IMR-90 (cell line): ENCODE measurements at regions not wholly inside any gene's neighbourhood (a gene's known extent, or its start where the extent isn't known, plus 50 kb on each side); places are given as distances from the start of the nearest gene placed in this dataset.

ENCODE experiments used
- ATAC-seq: fragments of 200-7000 bp; cut with Tn5 transposase; 2 replicates; pipeline ENCODE4 v1.9.1; 2020; ENCODE audit warnings: low read depth, mild to moderate bottlenecking, moderate library complexity
- BruUV-seq: library from RNA; stranded (reverse); fragments of 400-500 nt; replicated peaks from 2 replicates; lab custom pipeline; 2021; lab: Mats Ljungman, UMichigan
- CTCF ChIA-PET: fragments of 300-600 bp; formaldehyde crosslinking; extraction: SDS; loops from one replicate; lab custom pipeline; 2021; ENCODE audit warnings: antibody characterized with exemption; lab: Yijun Ruan, JAX
- POLR2A ChIA-PET: fragments of 300-600 bp; sonication (Branson Sonifier 250); formaldehyde crosslinking; loops from one replicate; lab custom pipeline; 2022; ENCODE audit warnings: antibody characterized with exemption; ENCODE audit not compliant: unreplicated experiment; lab: Charles Lee
- DNase-seq: peaks from one replicate; pipeline ENCODE4 v3.0.0; 2013
- H2AFZ ChIP-seq: replicated peaks from 2 replicates; pipeline ENCODE3; 2013; ENCODE audit warnings: low read length, mild to moderate bottlenecking; ENCODE audit not compliant: poor library complexity
- H2AK5ac ChIP-seq: 2 replicates; pipeline ENCODE4 v1.6.1; 2013; ENCODE audit warnings: low read depth, low read length, inconsistent platforms
- H2AK9ac ChIP-seq: replicated peaks from 2 replicates; pipeline ENCODE3; 2013; ENCODE audit warnings: mild to moderate bottlenecking, low read depth, low read length, moderate library complexity; ENCODE audit not compliant: poor library complexity
- H2BK120ac ChIP-seq: 2 replicates; pipeline ENCODE4 v1.6.1; 2013; ENCODE audit warnings: low read depth, low read length, inconsistent platforms
- H2BK15ac ChIP-seq: 3 replicates; pipeline ENCODE4 v1.6.1; 2013; ENCODE audit warnings: low read depth, low read length, inconsistent platforms
- H2BK20ac ChIP-seq: 2 replicates; pipeline ENCODE4 v1.6.1; 2013; ENCODE audit warnings: low read depth, mild to moderate bottlenecking, inconsistent platforms, low read length, moderate library complexity
- H2BK5ac ChIP-seq: 2 replicates; pipeline ENCODE4 v1.6.1; 2013; ENCODE audit warnings: mild to moderate bottlenecking, low read depth, low read length, inconsistent platforms; ENCODE audit not compliant: poor library complexity, severe bottlenecking
- H3K14ac ChIP-seq: replicated peaks from 2 replicates; pipeline ENCODE4 v1.6.1; 2013; ENCODE audit warnings: low read depth, low read length, inconsistent platforms
- H3K18ac ChIP-seq: 2 replicates; pipeline ENCODE4 v1.6.1; 2013; ENCODE audit warnings: low read depth, low read length, control low read depth
- H3K23ac ChIP-seq: 2 replicates; pipeline ENCODE4 v1.6.1; 2013; ENCODE audit warnings: low read depth, low read length, inconsistent platforms
- H3K27ac ChIP-seq: 2 replicates; pipeline ENCODE4 v1.5.1; 2013; ENCODE audit warnings: mild to moderate bottlenecking, control low read depth, low read length; ENCODE audit not compliant: insufficient read depth
- H3K27me3 ChIP-seq: 2 replicates; pipeline ENCODE4 v1.6.1; 2013; ENCODE audit warnings: low read length; ENCODE audit not compliant: control insufficient read depth, insufficient read depth
- H3K36me3 ChIP-seq: 2 replicates; pipeline ENCODE4 v1.6.1; 2013; ENCODE audit warnings: low read length, mixed read lengths; ENCODE audit not compliant: control insufficient read depth, insufficient read depth
- H3K4ac ChIP-seq: 2 replicates; pipeline ENCODE4 v1.6.1; 2013; ENCODE audit warnings: low read depth, low read length, inconsistent platforms
- H3K4me1 ChIP-seq: 2 replicates; pipeline ENCODE4 v1.6.1; 2013; ENCODE audit warnings: low read length, mixed read lengths; ENCODE audit not compliant: control insufficient read depth, insufficient read depth
- H3K4me2 ChIP-seq: 2 replicates; pipeline ENCODE4 v1.6.1; 2013; ENCODE audit warnings: low read depth, mild to moderate bottlenecking, control low read depth, low read length, moderate library complexity
- H3K4me3 ChIP-seq: 2 replicates; pipeline ENCODE4 v1.5.1; 2013; ENCODE audit warnings: low read depth, mild to moderate bottlenecking, control low read depth, low read length, moderate library complexity; ENCODE audit not compliant: insufficient read depth
- H3K56ac ChIP-seq: 2 replicates; pipeline ENCODE4 v1.6.1; 2013; ENCODE audit warnings: low read length, inconsistent platforms; ENCODE audit not compliant: insufficient read depth; ENCODE audit errors: extremely low read depth
- H3K79me1 ChIP-seq, 2 experiments: 2 replicates each; pipeline ENCODE4 v1.6.1; 2013; ENCODE audit warnings: low read length in 2 of 2, inconsistent platforms in 1 of 2, low read depth in 1 of 2
- H3K9ac ChIP-seq: 2 replicates; pipeline ENCODE4 v1.6.1; 2013; ENCODE audit warnings: low read depth, low read length, control low read depth
- H3K9me1 ChIP-seq: 2 replicates; pipeline ENCODE4 v1.6.1; 2013; ENCODE audit warnings: low read length, inconsistent platforms; ENCODE audit not compliant: insufficient read depth
- H3K9me3 ChIP-seq: 2 replicates; pipeline ENCODE4 v1.6.1; 2013; ENCODE audit warnings: low read length; ENCODE audit not compliant: control insufficient read depth, insufficient read depth
- H4K20me1 ChIP-seq: 2 replicates; pipeline ENCODE4 v1.6.1; 2013; ENCODE audit warnings: low read length, inconsistent platforms; ENCODE audit not compliant: insufficient read depth
- H4K5ac ChIP-seq: 2 replicates; pipeline ENCODE4 v1.6.1; 2013; ENCODE audit warnings: mild to moderate bottlenecking, low read depth, low read length, control low read depth
- H4K8ac ChIP-seq, 2 experiments: 2 replicates each; pipeline ENCODE4 v1.6.1; 2013; ENCODE audit warnings: low read depth in 2 of 2, low read length in 2 of 2, control low read depth in 1 of 2, inconsistent platforms in 1 of 2
- H4K91ac ChIP-seq: 2 replicates; pipeline ENCODE4 v1.6.1; 2013; ENCODE audit warnings: low read depth, low read length, inconsistent platforms; ENCODE audit not compliant: insufficient read depth
- CTCF ChIP-seq: conservative IDR thresholded peaks from 2 replicates; pipeline ENCODE4 v1.5.1; 2012; ENCODE audit warnings: mild to moderate bottlenecking, low read depth, low read length, improper control_type of control experiment
- WGBS, 2 experiments: methylation state at CpG; one replicate each; pipeline versions ENCODE4 v1.1.5 to v1.1.7; 2013; ENCODE audit warnings: missing lambda C conversion rate in 2 of 2; ENCODE audit not compliant: insufficient read length in 1 of 2; ENCODE audit errors: extremely low coverage in 2 of 2; 5-methylcytosine and 5-hydroxymethylcytosine counted together
- dilution Hi-C: fragments of 300-500 bp; cut with HindIII; formaldehyde crosslinking; loops from one replicate; pipeline ENCODE4 v1.14.3; 2018; ENCODE audit warnings: low sequenced_read_pairs; ENCODE audit not compliant: unreplicated experiment
- in situ Hi-C: fragments of 300-500 bp; cut with MboI; formaldehyde crosslinking; loops from 3 replicates; pipeline ENCODE4 v1.14.3; 2019; ENCODE audit warnings: low sequenced_read_pairs, inconsistent platforms, mixed read lengths
- intact Hi-C: fragments of 100-400 bp; cut with micrococcal nuclease; formaldehyde crosslinking; loops from 2 replicates; pipeline ENCODE4 v1.10.0; 2022
- TF ChIP-seq, protein P1 (sequence below): fragments of 150-350 bp; IDR thresholded peaks from 2 replicates; pipeline ENCODE4 v1.6.1; 2016; ENCODE audit warnings: low read depth, mild to moderate bottlenecking, low read length, moderate library complexity, borderline replicate concordance

GRCh38 chr1:222127096-222127495, 385.2 kb upstream of the DUSP10 start:
- no CpG with 5 or more reads among the region's 2 CpGs for WGBS, 2 experiments

More at GRCh38 chr1:222127096-222127495, 385.2 kb upstream of the DUSP10 start:
- Histone ChIP-seq H3K4ac (peak overlapping the region; percentile 24; the same call in 1 of the 2 replicates), H3K27ac (no peak overlapping the region), H3K4me3 (no peak overlapping the region), H3K23ac (no peak overlapping the region), H3K4me2 (no peak overlapping the region), H3K9me3 (peaks cover 2% of the 10 kb centered on the region; the same call in 1 of the 2 replicates), H2AK5ac (no peak overlapping the region), H3K56ac (no peak overlapping the region), H3K27me3 (no peaks in the 10 kb centered on the region), H4K91ac (no peak overlapping the region), H3K18ac (no peak overlapping the region), H3K79me1 (no peaks in the 10 kb centered on the region), H2BK5ac (no peak overlapping the region), H2BK15ac (no peak overlapping the region), H2BK20ac (no peak overlapping the region), H4K20me1 (no peaks in the 10 kb centered on the region), H2AK9ac (no peak overlapping the region), H3K14ac (no peak overlapping the region), H4K8ac (no peak overlapping the region), H3K9me1 (no peaks in the 10 kb centered on the region), H2AFZ (no peak overlapping the region), H3K4me1 (peaks cover 4% of the 10 kb centered on the region), H2BK120ac (no peak overlapping the region), H3K9ac (no peak overlapping the region), H4K5ac (no peak overlapping the region), H3K36me3 (no peaks in the 10 kb centered on the region)
- ATAC-seq (no peak), DNase-seq (no peak)
- intact Hi-C loops = no loop called here
- in situ Hi-C loops = no loop called here
- ChIA-PET CTCF (interaction anchor here (0.6 to 1.4 kb wide), 4 partner anchors 9 to 508 kb away, joined by 3 to 6 read pairs (median 4); no protein-coding TSS in a partner anchor), POLR2A (no interaction called here)
- dilution Hi-C loops = no loop called here
- TF ChIP-seq, protein P1, sequence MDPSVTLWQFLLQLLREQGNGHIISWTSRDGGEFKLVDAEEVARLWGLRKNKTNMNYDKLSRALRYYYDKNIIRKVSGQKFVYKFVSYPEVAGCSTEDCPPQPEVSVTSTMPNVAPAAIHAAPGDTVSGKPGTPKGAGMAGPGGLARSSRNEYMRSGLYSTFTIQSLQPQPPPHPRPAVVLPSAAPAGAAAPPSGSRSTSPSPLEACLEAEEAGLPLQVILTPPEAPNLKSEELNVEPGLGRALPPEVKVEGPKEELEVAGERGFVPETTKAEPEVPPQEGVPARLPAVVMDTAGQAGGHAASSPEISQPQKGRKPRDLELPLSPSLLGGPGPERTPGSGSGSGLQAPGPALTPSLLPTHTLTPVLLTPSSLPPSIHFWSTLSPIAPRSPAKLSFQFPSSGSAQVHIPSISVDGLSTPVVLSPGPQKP = no peak
- no peak for TF ChIP-seq CTCF
- BruUV-seq = no TSS peak
